ENCODE measurements at regions not wholly inside any gene's neighbourhood (a gene's known extent, or its start where the extent isn't known, plus 50 kb on each side); places are given as distances from the start of the nearest gene placed in this dataset.
"Not testable (repeated sequence)": the region's sequence is repeated elsewhere in the genome, so short reads cannot be mapped to it uniquely, and the experiment has no call there.

DNA sequence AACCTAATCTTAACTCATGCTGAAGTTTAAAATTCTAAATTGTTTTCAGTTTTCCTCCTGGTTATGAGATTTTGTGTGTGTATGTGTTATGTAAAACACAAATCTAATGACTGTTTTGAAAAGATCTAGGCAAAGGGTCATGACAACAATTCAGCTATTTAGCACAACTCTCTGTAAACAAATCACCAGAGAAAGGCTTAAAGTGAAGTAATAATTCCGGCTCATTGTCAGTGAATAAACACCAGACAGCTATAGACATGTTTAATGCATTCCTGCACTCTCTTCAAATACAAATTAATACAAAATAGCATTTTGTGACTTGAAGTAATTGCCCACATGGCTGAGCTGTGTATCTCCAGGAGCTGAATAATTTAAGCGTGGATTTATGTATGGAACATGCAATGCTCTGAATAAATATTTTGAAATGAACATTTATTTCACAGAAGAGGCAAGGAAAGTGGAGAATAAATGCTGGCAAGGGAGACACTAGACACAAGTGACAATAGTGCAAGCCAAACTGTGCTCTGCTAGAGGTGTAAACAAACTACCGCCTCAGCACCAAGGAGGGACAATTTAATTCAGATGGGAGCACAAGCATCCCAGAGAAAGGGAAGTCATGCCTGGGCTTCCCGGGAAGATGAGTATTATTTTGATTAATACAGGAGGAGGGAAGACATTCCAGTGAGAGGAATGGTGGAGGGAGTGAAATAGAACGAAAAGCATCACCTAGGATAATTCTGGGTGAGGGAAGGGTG, 133.6 kb upstream of the XPO1 start:
- DNase-seq: no peak

DNA sequence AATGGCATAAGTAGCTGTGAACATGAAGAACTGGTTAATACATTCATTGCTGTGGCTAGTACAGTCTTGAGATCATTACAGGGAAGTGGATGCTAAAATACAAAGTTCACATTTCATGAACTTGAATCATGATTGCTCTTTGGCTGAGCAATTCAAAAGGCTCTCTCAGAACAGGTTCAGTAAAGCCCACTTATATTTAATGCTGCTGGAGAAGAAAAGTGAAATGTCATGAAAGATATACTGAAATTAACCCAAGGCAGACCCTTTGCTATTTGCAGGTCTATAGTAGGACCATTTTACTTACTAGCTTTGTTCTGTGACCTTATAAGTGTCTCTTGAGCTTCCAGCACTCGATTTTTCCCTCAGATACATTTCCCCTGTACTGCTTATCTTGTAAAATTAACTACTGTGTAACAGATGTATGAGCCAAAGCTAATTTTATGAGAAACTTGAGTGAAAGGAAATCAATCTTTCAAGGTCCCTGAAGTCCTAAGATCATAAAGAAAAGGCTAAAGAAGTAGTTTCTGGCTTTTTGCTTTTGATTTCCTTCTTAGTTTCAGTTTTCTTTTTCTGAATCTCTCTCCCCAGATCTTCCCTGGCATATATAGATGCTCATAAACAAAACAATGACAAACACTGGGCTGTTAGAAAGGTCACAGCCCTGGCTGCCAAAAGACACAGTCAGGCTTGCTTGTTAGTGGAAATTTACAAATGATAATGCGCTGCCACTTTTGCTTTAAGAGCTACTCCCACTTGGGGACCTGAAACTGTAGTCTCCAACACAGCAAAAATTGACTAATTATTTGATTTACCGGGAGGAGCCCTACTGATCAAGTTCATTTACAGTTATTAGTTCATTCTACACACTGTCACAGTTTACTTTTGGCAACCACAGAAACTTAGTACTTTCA, 132.7 kb upstream of the XPO1 start:
- DNase-seq: no peak

DNA sequence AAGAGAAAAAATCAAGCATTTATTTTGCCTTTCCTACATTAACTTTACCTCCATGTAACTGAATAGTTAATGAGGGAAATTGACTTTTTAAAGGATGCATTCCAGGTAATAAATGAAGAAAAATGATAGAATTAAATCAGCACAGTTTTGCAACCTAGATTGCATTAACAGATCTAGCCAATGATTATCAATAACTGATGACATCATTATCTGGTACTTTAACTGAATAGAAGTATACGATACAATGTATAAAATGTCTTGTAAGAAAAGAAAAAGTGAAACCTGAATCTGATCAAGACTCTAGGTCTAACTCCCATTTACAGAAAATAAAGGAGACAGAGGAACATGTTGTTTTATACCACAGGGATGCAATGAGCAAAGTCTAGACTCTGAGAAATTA, 126.0 kb upstream of the XPO1 start:
- DNase-seq: no peak

DNA sequence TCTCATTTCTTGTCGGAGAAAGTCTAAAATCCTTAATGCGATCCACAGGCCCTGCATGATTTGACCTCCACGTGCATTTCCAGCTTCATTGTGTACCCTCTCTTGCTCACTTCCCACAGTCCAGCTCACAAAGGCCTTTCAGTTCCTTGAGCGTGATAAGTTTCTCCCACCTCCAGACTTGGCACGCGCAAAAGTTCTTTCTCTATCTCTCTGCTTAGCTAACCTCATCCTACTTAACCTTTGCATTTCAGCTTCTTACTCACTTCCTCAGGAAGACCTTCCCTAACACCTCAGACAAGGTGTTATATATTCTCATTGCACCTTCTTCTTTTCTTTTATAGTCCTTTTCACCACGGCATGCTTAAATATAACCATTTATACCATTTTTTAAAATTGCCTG, 124.8 kb upstream of the XPO1 start:
- no peak for DNase-seq

DNA sequence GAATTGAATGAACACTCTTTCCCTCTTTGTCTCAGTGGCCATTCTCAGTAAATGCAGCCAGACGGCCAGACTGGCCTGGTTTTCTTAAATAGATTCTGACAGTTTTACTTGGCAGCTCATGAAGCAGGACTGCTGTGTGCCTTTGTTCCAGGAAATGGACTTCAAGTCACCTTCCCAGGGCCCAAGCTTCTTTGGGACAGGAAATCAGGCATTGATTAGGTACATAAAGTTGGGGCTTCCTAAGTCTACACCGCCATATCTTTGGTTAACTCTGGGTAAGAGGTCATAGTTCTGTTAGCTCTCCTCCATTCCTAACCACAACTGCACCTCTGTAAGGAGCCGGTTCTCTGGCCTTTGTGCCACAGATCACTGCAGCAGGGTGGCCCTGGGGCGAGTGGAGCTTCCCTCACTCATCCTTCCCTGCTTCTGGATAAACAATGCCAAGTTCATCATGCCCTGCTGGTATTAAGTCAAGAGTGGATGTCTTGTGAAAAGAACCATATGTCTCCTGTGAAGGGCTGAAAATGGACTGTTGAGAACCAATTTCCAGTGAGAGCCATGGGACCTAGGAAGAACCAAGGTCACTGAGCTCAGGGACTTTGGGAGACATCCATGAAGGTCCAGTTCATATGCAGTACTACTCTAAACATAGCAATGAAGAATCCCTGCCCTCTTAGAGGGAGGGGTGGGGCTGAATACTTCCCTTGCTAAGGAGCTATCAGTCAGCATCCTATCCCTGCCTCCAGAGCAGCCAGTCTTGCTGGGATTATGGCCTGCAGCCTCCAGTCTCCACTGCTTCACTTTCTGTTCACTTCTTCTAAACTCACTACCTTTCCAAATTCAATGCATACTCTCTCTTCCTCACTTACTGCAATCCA, 122.6 kb upstream of the XPO1 start:
- no peak for DNase-seq

DNA sequence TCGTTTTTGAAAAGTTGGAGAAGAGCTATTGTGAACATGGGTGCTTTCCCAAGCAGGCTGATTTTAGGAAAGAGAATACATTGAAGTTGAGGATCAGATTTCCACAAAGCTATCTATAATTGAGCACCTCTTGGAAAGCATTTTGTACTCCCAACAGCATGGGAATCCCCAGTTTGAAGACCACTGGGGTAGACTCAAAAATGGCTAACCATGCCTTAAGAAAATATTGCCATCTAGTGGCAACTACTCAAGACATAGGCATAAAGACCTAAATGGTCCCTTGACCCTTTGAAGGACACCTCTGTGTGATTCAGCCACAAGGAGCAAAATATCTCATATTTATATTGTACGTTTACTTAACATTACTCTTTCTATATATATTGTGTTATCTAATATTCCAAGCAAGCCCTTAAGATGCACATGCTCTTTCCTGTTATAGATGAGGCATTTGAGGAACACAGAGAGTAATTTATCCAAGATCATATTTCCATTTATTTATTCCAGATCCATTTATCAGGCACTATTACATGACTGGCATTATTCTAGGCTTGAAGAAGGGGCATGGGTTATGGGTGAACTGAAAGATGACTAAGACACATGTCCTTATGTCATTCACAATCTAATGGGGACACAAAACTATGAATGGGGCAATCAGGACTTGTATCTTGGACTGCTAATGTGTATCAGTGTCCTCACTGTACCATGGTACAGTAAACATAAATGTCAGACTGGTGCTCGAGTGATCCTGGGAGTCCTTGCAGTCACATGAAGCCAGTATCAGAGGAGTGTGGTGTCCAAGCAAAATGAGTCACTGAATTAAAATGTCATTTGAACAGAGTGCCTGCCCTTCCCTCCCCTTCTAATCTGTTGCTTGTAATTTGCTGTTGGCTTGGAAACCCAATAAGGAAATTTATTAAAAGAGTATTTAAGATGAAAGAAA, 121.0 kb upstream of the XPO1 start:
- DNase-seq: no peak

DNA sequence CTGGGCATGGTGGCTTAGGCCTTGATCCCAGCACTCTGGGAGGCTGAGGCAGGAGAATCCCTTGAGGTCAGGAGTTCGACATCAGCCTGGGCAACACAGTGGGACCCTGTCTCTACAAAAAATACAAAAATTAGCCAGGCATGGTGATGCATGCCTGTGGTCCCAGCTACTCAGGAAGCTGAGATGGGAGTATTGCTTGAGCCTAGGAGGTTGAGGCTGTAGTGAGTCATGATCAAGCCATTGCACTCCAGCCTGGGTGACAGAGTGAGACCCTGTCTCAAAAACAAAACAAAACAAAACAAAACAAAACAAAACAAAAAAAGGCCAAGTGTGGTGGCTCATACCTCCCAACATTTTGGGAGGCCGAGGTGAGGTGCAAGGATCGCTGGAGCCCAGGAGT, 111.8 kb upstream of the XPO1 start:
- DNase-seq: not testable (repeated sequence)

DNA sequence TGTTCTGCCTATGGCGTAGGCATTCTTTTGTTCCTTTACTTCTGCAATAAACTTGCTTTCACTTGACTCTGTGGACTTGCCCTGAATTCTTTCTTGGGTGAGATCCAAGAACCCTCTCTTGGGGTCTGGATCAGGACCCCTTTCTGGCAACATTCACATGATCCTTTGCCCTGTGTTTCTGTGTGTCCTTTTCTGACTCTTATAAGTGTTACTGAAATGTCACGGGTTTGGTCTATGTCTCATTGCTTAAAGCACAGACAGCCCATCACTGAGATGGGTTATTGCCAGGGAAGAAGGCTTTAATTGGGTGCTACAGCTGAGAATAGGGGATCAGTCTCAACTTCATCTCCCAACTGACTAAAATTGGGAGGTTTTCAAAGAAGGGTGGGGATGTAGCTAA, 110.9 kb upstream of the XPO1 start:
- DNase-seq: no peak

DNA sequence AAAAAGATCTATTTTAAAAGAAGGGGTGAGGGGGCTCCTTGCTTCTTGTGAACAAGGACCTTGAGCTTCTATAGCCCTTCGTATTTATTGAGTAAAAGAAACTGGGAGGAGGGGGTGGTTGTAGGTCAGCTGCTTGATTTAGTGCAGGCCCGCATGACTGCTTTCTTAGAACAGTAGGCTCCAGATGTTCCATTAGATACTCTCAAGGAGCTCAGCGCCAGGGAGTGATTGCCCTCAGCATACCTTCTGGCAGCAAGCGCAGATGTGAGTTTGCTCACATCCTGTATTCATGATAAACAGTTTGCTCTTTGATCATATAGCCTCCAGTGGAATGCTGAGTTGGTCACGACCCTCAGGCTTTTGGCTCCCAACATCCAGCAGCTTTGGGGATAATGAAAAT, 108.9 kb upstream of the XPO1 start:
- DNase-seq: no peak

DNA sequence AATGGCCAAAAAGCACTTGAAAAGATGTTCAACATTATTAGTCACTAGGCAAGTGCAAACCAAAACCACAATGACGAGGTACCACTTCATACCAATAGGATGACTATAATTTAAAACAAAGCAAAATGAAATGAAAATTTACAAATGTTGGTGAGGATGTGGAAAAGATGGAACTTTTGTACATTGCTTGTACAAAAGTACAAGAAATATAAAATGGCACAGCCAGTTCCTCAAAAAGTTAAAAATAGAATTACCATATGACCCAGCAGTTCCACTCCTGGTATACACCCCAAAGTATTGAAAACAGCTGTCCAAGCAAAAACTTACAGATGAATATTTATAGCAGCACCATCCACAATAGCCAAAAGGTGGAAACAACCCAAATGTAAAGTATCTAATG, 107.8 kb upstream of the XPO1 start:
- no peak for DNase-seq

DNA sequence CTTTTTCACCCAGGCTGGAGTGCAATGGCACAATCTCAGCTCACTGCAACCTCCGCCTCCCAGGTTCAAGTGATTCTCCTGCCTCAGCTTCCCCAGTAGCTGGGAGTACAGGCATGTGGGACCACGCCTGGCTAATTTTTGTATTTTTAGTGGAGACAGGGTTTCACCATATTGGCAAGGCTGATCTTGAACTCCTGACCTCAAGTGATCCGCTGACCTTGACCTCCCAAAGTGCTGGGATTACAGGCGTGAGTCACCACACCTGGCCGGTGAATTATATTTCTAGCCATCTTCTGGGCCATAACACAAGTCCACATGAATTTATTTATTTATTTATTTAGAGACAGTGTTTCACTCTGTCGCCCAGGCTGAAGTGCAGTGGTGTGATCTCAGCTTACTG, 105.0 kb upstream of the XPO1 start:
- not testable (repeated sequence) for DNase-seq

DNA sequence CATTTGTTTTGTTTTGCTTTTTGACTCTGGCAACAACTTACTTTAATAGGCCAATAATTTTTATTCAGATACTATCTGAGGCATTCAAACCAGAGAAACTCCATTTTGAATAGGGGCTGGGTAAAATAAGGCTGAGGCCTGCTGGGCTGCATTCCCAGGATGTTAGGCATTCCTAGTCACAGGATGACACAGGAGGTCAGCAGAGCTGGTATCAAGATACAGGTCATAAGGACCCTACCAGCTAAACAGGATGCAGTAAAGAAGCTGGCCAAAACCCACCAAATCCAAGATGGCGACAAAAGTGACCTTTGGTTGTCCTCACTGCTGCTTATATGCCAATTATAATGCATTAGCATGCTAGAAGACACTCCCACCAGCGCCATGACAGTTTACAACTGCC, 102.2 kb upstream of the XPO1 start:
- DNase-seq: no peak

DNA sequence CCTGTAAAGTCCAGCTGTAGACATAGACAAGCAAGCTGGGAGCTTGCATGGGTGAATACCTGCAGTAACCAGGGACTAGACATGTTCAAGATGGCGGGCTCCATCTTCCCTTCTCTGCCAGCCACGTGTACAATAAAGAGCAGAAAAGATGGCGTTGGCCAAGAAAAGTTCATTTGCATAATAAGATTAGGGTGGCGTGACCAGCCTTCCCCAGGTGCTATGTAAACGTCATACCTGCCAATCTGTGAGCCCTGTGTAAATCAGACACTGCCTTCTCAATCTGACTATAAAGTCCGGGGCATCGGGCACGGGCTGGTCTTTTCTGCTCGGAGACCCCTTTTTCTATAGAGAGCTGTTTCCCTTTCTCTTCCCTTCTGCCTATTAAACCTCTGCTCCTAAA, 101.6 kb upstream of the XPO1 start:
- no peak for DNase-seq

DNA sequence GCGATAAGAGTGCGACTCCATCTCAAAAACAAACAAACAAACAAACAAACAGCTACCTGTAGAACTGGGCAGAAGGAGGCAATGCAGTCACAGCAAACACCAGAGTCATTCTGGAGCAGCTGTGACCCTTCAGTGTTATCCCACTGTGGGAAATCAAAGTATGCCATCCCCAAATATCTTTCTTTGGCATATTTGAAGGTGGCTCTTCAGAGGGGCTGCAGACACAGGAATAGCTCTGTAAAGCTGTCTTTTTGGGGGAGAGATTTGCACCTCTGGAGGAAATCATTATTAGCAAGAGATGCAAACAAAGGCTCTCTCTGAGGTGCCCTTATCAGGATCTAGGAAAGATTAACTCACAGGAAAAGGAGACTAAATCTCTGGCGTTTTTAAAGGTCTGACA, 98.5 kb upstream of the XPO1 start:
- no peak for DNase-seq

DNA sequence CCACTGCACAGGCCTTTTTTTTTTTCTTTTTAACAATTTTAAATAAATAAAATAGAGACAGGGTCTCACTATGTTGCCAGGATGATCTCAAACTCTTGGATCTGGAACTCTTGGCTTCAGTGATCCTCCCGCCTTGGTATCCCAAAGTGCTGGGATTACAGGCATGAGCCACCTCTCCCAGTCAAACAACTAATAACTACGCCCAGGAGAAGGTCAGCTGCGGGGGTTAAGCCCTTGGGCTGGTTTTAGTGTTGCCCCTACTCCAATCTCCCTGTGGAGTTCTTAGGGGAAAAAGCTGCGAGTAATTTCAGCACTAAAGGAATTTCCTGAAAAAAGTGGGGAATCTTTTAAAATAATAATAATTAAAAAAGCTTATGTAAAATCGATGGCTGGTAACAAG, 96.4 kb upstream of the XPO1 start:
- DNase-seq: no peak

DNA sequence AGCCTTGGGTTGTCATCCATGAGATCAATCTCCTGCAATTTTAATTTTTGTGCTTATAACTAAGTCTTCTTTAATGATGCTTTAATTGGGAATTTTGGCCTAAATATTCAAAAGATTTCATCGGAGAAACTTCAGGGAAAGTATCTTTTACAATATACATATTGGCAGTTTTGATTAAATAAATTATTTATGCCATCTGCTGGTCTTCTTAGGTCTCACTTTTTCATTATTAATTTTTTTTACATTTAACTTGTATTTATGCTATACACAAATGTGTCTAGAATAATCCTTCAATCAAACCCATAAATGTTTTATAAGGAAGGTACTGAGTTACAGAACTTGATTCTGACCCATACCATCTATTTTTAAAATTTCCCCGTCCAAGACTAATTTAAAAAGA, 95.1 kb upstream of the XPO1 start:
- no peak for DNase-seq

DNA sequence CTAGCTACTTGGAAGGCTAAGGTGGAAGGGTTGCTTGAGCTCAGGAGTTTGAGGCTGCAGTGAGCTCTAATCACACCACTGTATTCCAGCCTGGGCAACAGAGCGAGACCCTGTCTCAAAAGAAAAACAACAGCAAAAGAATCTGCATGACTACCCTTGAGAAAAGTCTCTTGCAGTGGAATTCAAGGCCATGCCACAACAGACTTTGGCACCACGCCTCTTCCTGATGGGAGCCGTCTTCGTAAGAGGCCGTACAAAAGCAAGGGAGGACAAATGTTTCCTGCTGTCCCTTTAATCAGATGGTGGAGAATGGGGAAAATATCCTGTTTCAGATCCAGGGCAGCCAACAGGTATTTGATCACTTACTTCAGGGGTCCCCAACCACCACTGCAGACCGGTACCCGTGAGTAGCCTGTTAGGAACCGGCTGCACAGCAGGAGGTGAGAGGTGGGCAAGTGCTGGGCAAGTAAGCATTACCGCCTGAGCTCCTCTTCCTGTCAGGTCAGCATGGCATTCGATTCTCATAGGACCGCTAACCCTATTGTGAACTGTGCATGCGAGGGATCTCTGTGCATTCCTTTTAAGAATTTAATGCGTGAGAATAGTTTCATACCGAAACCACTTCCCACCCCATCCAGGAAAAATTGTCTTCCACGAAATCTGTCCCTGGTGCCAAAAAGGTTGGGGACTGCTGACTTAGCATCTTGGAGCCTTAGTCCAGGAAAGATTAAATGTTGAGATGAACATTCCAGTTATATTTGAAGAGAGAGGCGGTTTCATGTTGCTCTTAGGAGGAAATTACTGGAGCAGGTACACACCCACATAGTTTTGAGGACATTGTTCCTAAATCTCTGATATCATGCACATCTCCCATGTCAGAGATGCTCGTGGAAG, 94.4 kb upstream of the XPO1 start:
- no peak for DNase-seq

DNA sequence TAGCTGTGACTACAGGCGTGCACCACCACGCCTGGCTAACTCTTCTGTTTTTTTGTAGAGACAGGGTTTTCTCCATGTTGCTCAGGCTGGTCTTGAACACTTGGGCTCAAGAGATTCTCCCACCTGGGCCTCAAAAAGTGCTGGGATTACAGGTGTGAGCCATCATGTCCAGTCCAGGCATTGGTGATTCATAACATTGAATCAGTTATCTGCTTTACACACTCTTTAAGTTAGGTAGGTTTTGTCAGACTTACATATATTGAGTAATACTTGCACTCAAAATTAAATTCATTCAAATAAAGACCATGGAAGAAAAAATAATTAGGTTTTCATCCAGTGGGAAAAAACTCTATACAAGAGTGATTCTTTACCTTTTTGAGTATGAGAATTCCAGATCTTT, 93.2 kb upstream of the XPO1 start:
- DNase-seq: no peak

DNA sequence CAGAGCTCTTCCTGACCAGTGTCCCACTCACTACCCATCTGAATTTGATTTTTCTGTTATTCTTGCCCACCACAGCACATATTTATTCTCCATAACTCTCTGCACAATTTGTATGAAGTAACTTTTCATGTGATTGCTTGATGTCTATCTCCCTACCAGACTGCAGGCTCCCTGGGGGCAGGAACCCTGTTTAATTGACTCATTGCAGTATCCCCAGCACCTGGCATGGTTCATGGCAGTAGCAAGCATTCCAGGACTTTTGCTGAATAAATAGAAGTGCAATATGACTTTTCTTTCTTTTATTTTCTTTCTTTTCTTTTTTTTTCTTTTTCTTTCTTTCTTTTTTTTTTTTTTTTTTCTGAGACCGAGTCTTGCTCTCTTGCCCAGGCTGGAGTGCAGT, 88.7 kb upstream of the XPO1 start:
- DNase-seq: no peak

DNA sequence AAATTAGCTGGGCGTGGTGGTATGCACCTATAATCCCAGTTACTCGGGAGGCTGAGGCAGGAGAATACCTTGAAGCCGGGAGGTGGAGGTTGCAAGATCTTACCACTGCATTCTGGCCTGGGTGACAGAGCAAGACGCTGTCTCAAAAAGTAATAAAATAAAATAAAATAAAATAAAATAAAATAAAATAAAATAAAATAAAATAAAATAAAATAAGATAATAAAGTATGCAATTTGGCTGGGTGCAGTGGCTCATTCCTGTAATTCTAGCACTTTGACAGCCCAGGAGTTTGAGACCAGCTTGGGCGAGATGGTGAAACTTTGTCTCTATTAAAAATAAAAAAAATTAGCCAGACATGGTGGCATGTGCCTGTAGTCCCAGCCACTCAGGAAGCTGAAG, 85.6 kb upstream of the XPO1 start:
- no peak for DNase-seq
